ENCODE measurements at regions not wholly inside any gene's neighbourhood (a gene's known extent, or its start where the extent isn't known, plus 50 kb on each side); places are given as distances from the start of the nearest gene placed in this dataset.

DNA sequence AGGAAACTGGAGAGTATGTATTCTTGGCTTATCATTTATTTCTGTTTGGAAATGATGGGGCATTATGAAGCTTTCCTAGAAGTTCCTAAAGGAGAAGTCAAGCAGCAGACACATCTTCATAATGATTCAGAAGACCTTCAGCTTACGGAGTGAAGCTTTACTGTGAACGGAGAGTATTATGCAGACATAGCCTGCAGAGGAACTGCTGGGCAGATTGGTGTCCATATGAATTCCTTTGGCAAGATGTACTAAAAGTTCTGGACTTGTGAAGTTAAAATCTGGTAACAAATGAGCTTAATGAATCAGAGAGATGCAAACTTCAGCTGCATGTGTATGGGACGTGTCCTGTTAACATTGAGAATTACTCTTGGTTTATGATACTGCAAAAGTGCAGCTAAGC, 60.1 kb downstream of the NABP1 start:
- no peak for DNase-seq

- no peak for DNase-seq
Measured at GRCh38 chr2:191738667-191739066, 60.7 kb downstream of the NABP1 start.

DNA sequence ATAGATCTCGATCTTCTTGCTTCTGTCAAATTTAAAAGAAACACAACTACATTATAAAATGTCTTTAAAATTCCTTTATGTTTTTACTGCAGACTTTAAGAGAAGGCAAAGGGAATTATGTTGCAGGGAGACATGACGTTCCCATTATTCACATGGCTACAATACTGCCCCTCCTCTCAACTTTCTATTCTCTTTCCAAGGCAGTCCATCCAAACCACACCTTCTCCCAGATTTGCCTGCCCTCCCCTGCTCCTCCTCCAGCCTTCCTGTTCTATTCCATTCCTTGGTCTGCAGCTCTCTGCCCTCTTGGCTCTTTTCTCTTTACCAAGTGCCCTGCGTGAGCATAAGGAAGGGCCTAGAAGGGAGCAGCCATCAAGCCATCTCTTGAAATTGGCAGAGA, 61.3 kb downstream of the NABP1 start:
- DNase-seq: no peak

- DNase-seq: no peak
Measured at GRCh38 chr2:191740016-191740419, 62.1 kb downstream of the NABP1 start.

GRCh38 chr2:191740759-191741158, 62.8 kb downstream of the NABP1 start:
- no peak for DNase-seq

DNA sequence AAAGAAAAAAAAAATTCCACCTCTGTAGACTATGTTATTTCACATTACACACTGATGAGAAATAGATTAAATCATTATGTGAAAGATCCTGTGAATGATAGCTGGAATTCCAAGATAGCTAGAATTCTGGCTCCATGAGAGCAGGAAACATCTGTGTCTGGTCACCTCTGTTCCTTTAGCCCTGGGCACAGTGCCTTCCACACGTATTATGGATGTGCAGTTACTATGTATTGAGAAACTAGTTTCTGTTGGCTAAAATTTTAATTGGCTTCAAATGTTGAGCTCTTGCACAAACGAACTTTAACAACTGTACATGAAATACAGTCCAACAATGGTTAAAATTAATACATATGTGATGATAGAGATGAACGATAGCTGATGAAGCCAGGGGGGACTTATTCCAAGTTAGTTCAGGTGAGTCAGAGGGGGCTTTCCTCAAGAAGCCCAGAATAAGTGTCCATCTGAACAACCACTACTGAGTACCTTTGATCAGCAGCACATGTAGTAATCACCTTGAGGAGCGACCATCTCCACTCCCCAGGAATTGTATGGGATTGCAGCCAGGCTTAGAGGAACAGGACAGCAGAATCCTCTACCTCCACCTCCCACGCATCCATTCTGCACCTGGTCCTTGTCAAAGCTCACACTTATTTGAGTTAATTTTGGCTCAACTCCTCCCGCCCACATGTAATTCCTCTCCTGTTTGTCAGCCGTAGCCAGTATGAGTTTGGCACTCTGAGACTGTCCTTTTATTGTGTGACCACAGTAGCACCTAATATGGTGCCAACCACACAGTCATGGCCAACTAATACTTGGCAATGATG, 68.6 kb downstream of the NABP1 start:
- DNase-seq: no peak

GRCh38 chr2:191747170-191747530, 69.2 kb downstream of the NABP1 start:
- no peak for DNase-seq

GRCh38 chr2:191748059-191748461, 70.1 kb downstream of the NABP1 start:
- no peak for DNase-seq

DNA sequence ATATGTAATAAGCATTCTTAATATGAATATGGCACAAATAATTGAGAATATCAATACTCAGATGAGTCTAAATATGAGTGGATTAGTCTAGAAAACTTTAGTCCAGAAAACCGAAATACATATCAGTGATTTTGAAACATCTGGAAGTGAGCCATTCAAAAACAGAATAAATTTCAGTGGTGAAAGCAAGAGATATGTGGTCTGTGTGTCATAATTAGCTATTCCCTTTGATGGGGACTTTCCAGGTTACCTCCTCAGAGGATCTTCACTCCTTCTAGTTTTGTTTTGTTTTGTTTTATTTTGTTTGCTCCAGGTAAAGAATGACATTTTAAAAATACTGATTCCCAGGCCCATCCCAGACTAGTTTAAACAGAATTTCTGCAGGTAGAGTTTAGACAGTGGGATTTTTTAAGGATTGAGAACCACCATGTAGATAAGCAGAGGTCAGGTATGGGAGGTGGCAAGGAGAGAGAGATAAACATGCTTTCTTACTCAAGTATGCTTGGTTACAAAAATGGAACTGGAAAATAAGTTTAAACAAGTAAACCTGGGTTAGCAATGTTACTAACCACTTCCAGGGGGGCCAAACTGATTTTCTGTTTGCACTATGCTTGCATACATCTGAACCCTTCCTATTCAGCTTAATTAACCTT, 70.7 kb downstream of the NABP1 start:
- DNase-seq: no peak

- DNase-seq: no peak
Measured at GRCh38 chr2:191749181-191749540, 71.2 kb downstream of the NABP1 start.

DNA sequence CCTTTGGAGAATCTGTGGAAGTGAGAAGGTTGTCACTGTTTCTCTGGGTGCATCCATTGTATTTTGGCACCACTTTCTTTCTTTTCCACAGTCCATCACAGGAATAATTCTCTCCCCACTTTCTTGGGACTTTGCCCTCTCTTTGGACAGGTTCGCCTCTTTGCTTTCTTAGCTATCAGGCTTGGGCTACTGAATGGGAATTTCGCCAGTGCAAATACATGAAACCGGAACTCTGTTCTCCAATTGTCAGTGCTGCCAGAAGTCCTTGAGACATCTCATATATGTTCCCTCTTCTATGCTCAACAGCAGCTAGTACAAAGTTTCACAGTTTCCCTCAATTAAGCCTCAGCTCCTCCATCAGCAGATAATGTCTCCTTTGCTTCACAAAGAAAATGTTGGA, 76.2 kb downstream of the NABP1 start:
- no peak for DNase-seq

DNA sequence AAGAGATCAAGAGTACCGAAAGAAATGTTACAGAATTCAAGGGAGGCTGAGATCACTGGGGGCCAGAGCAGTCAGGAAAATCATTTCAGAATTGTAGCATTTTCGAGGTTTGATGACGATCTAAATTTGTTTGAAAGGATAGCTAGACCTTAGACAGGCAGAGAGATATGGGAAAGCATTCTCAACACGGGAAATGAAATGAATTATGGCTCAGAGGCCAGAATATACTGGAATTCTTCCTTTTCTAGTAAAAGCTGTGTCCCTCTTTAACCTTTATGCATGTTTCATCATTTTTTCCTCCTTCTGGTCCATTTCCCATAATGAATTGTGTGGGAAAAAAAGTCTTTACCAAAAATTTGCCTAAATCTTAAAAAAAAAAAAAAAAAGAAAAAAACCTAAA, 78.8 kb downstream of the NABP1 start:
- no peak for DNase-seq

GRCh38 chr2:191757208-191757607, 79.3 kb downstream of the NABP1 start:
- no peak for DNase-seq

GRCh38 chr2:191758518-191759507, 80.9 kb downstream of the NABP1 start:
- DNase-seq: peak; percentile 69

DNA sequence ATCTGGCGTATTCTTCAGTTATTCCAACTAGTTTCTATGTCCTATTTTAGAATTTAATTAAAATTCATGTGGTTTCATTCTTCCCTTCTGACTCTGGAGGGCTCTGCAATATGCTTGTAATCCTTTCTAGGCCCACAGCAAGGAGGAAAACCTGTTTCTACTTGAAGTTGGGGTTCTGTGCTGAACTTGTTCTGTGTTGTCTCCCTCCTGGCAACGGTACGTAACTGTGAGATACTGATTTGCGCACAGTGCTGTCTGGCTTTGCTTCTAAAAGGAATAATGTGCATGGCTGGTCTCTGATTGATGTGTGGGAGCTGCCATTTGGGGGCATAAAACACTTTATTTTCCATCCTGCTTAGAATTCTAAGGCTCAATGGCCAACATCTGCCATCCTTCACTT, 81.7 kb downstream of the NABP1 start:
- DNase-seq: no peak

DNA sequence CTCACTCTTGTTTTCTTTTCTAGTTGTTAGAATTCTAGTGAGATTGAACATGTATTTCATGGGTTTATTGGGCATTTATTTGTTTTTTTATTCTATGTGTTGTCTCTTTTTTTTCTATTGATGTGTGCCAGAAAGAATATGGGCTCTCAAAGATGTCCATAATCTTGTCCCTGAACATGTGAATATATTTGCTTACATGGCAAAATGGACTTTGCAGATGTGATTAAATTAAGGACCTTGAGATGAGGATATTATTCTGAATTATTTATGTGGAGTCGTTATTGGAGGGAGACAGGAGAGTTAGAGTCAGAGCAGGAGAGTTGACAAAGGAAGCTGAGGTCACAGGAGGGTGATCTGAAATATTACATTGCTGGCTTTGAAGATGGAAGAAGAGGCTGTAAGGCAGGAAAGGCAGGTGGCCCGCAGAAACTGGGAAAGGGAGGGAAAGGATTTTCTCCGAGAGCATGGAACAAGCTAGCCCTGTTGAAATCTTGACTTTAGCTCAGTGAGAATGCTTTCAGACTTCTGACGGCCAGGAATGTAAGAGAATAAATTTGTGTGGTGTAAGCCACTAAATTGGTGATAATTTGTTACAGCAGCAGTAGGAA, 82.8 kb downstream of the NABP1 start:
- no peak for DNase-seq

GRCh38 chr2:191773136-191773535, 73.8 kb downstream of the CAVIN2 start:
- no peak for DNase-seq

- DNase-seq: no peak
Measured at GRCh38 chr2:191777351-191777750, 69.5 kb downstream of the CAVIN2 start.

- DNase-seq: no peak
Measured at GRCh38 chr2:191778041-191778440, 68.8 kb downstream of the CAVIN2 start.

GRCh38 chr2:191782351-191782750, 64.5 kb downstream of the CAVIN2 start:
- no peak for DNase-seq

DNA sequence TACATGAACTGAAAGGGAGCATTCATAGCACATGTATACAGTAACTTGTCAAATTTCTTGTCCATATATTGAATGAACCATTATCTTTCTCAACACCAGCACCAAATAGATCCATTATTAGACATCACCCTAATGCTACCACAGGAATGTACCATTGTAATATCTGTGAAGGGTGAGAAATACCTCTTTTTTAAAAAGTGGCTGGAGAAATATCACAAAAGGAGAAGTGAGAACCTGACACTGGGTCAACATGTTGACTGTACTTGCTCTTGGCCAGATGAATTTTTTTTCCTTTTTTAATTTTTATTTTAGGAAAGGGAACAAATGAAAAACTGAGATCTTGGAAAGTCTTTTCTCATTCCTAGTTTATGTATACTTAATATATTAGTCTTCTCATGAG, 63.5 kb downstream of the CAVIN2 start:
- no peak for DNase-seq
